C4-2B (cell line): ENCODE measurements at regions not wholly inside any gene's neighbourhood (a gene's known extent, or its start where the extent isn't known, plus 50 kb on each side); places are given as distances from the start of the nearest gene placed in this dataset.

ENCODE experiments used
- ZFX ChIP-seq: fragments of 450-650 bp; IDR thresholded peaks from 2 replicates; pipeline ENCODE4 v1.6.1; 2017
- TF ChIP-seq, protein P1 (sequence below): fragments of 450-650 bp; conservative IDR thresholded peaks from 2 replicates; pipeline ENCODE4 v1.5.1; 2017; ENCODE audit warnings: mild to moderate bottlenecking

- TF ChIP-seq, protein P1, sequence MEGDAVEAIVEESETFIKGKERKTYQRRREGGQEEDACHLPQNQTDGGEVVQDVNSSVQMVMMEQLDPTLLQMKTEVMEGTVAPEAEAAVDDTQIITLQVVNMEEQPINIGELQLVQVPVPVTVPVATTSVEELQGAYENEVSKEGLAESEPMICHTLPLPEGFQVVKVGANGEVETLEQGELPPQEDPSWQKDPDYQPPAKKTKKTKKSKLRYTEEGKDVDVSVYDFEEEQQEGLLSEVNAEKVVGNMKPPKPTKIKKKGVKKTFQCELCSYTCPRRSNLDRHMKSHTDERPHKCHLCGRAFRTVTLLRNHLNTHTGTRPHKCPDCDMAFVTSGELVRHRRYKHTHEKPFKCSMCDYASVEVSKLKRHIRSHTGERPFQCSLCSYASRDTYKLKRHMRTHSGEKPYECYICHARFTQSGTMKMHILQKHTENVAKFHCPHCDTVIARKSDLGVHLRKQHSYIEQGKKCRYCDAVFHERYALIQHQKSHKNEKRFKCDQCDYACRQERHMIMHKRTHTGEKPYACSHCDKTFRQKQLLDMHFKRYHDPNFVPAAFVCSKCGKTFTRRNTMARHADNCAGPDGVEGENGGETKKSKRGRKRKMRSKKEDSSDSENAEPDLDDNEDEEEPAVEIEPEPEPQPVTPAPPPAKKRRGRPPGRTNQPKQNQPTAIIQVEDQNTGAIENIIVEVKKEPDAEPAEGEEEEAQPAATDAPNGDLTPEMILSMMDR = no peak
- TF ChIP-seq ZFX = no peak
Measured at GRCh38 chr2:57937456-57937855, 109.2 kb upstream of the VRK2 start.
